ENCODE measurements at regions not wholly inside any gene's neighbourhood (a gene's known extent, or its start where the extent isn't known, plus 50 kb on each side); places are given as distances from the start of the nearest gene placed in this dataset.

GRCh38 chr21:24658026-24658425, 949.3 kb downstream of the MRPL39 start:
- H3K36me3 ChIP-seq (ENCODE audit: control insufficient read depth in 2 of 2, insufficient read depth in 1 of 2, low read length in 2 of 2): no peaks in the 10 kb centered on the region
- no peaks in the 10 kb centered on the region for H3K4me1 ChIP-seq (ENCODE audit: control insufficient read depth, insufficient read depth, low read length)
- ChIA-PET CTCF (no interaction called here), POLR2A (no interaction called here)
- TF ChIP-seq ZNF514 (tag by site-specific recombination; IDR thresholded peaks at IDR 0.05) (no peak), ZSCAN18 (tag by site-specific recombination; IDR thresholded peaks at IDR 0.05) (no peak)
- no peak overlapping the region for H3K27ac ChIP-seq (ENCODE audit: extremely low read depth, low read depth, low read length)
- no peaks in the 10 kb centered on the region for H3K9me3 ChIP-seq (ENCODE audit: control insufficient read depth, insufficient read depth, low read depth, low read length)
- H3K4me3 ChIP-seq (ENCODE audit: low read depth, low read length): no peak overlapping the region

GRCh38 chr21:24649691-24650090, 957.6 kb downstream of the MRPL39 start:
- no peaks in the 10 kb centered on the region for H3K9me3 ChIP-seq (ENCODE audit: control insufficient read depth, insufficient read depth, low read depth, low read length)
- CTCF ChIA-PET: no interaction called here
- POLR2A ChIA-PET: no interaction called here
- H3K27ac ChIP-seq (ENCODE audit: extremely low read depth, low read depth, low read length): no peak overlapping the region
- no peaks in the 10 kb centered on the region for H3K36me3 ChIP-seq (ENCODE audit: control insufficient read depth in 2 of 2, insufficient read depth in 1 of 2, low read length in 2 of 2)
- no peak for TF ChIP-seq TRIM28 (IDR thresholded peaks at IDR 0.05; ENCODE audit: borderline replicate concordance, low read length)
- no peak for TF ChIP-seq ZNF404 (tag by site-specific recombination; IDR thresholded peaks at IDR 0.05)
- TF ChIP-seq CTCF (tag by site-specific recombination; IDR thresholded peaks at IDR 0.05): no peak
- no peak for TF ChIP-seq ZNF221 (tag by site-specific recombination; IDR thresholded peaks at IDR 0.05; ENCODE audit: borderline replicate concordance)
- TF ChIP-seq PRDM4 (tag by site-specific recombination; IDR thresholded peaks at IDR 0.05): no peak
- no peak for TF ChIP-seq ZNF202 (tag by site-specific recombination; IDR thresholded peaks at IDR 0.05; ENCODE audit: borderline replicate concordance)
- TF ChIP-seq ZBTB8A (tag by site-specific recombination; IDR thresholded peaks at IDR 0.05): no peak
- TF ChIP-seq ZNF600 (tag by site-specific recombination; IDR thresholded peaks at IDR 0.05): no peak
- TF ChIP-seq RBAK (tag by site-specific recombination; IDR thresholded peaks at IDR 0.05): no peak
- H3K4me3 ChIP-seq (ENCODE audit: low read depth, low read length): no peak overlapping the region
- H3K4me1 ChIP-seq (ENCODE audit: control insufficient read depth, insufficient read depth, low read length): no peaks in the 10 kb centered on the region

GRCh38 chr21:24636696-24637095, 970.6 kb downstream of the MRPL39 start:
- ChIA-PET POLR2A (no interaction called here), CTCF (interaction anchor here (0.7 kb wide), 1 partner anchor 45 kb away, joined by 5 read pairs; no protein-coding TSS in a partner anchor)
- Histone ChIP-seq H3K4me3 (ENCODE audit: low read depth, low read length) (no peak overlapping the region), H3K4me1 (ENCODE audit: control insufficient read depth, insufficient read depth, low read length) (no peaks in the 10 kb centered on the region), H3K27ac (ENCODE audit: extremely low read depth, low read depth, low read length) (no peak overlapping the region), H3K36me3 (ENCODE audit: control insufficient read depth in 2 of 2, insufficient read depth in 1 of 2, low read length in 2 of 2) (no peaks in the 10 kb centered on the region), H3K9me3 (ENCODE audit: control insufficient read depth, insufficient read depth, low read depth, low read length) (no peaks in the 10 kb centered on the region)
- TF ChIP-seq ZBTB20 (tag by site-specific recombination; IDR thresholded peaks at IDR 0.05): no peak
- no peak for TF ChIP-seq MYNN (tag by site-specific recombination; IDR thresholded peaks at IDR 0.05; ENCODE audit: borderline replicate concordance)
- no peak for TF ChIP-seq BCL11A (tag by site-specific recombination; IDR thresholded peaks at IDR 0.05; ENCODE audit: low read depth)
- no peak for TF ChIP-seq ZNF639 (tag by site-specific recombination; IDR thresholded peaks at IDR 0.05)
- TF ChIP-seq ZNF18 (tag by site-specific recombination; IDR thresholded peaks at IDR 0.05): no peak
- TF ChIP-seq ZNF785 (tag by site-specific recombination; IDR thresholded peaks at IDR 0.05): no peak

All from HEK293 (cell line).